Hepatocyte (in vitro differentiated cells): ENCODE measurements at regions not wholly inside any gene's neighbourhood (a gene's known extent, or its start where the extent isn't known, plus 50 kb on each side); places are given as distances from the start of the nearest gene placed in this dataset.

Source experiments
- DNase-seq: peaks from one replicate; pipeline ENCODE4 v3.0.0-alpha.2; 2016; ENCODE audit warnings: low spot score
- H2AFZ ChIP-seq: fragments of 200-600 bp; sonication (generic); 2 replicates; pipeline ENCODE4 v1.6.0; 2016; ENCODE audit warnings: antibody characterized with exemption, mild to moderate bottlenecking
- H3K27ac ChIP-seq: fragments of 200-600 bp; sonication (generic); 2 replicates; pipeline ENCODE4 v1.5.1; 2016; ENCODE audit warnings: mild to moderate bottlenecking
- H3K27me3 ChIP-seq: fragments of 200-600 bp; sonication (generic); 2 replicates; pipeline ENCODE4 v1.6.1; 2016
- H3K36me3 ChIP-seq: fragments of 200-600 bp; sonication (generic); replicated peaks from 2 replicates; pipeline ENCODE4 v1.5.1; 2016; ENCODE audit warnings: low read depth; ENCODE audit not compliant: insufficient read depth
- H3K4me1 ChIP-seq: fragments of 200-600 bp; sonication (generic); 2 replicates; pipeline ENCODE4 v1.5.1; 2016; ENCODE audit warnings: mild to moderate bottlenecking, moderate library complexity; ENCODE audit not compliant: insufficient read depth
- H3K4me2 ChIP-seq: fragments of 200-600 bp; sonication (generic); 2 replicates; pipeline ENCODE4 v1.6.0; 2016
- H3K4me3 ChIP-seq: fragments of 200-600 bp; sonication (generic); 2 replicates; pipeline ENCODE4 v1.5.1; 2016; ENCODE audit warnings: mild to moderate bottlenecking
- H3K79me2 ChIP-seq: fragments of 200-600 bp; sonication (generic); 2 replicates; pipeline ENCODE4 v1.6.0; 2017; ENCODE audit warnings: mild to moderate bottlenecking
- H3K9me2 ChIP-seq: fragments of 200-600 bp; sonication (generic); replicated peaks from 2 replicates; pipeline ENCODE4 v1.6.0; 2017; ENCODE audit warnings: mild to moderate bottlenecking; ENCODE audit not compliant: insufficient read depth
- H3K9me3 ChIP-seq: fragments of 200-600 bp; sonication (generic); 2 replicates; pipeline ENCODE4 v1.5.1; 2016; ENCODE audit warnings: low read depth, mild to moderate bottlenecking
- H4K20me1 ChIP-seq: fragments of 200-600 bp; sonication (generic); 2 replicates; pipeline ENCODE4 v1.6.0; 2016; ENCODE audit warnings: mild to moderate bottlenecking; ENCODE audit not compliant: insufficient read depth, poor library complexity, severe bottlenecking
- EZH2 ChIP-seq: fragments of 200-600 bp; sonication (generic); IDR thresholded peaks from 2 replicates; pipeline ENCODE4 v1.6.1; 2016; ENCODE audit warnings: antibody characterized with exemption, mild to moderate bottlenecking, borderline replicate concordance
- EZH2phosphoT487 ChIP-seq: fragments of 200-600 bp; sonication (generic); IDR thresholded peaks from one replicate; pipeline ENCODE4 v1.6.1; 2018; ENCODE audit warnings: antibody characterized with exemption, mild to moderate bottlenecking, low read depth, moderate library complexity; ENCODE audit not compliant: unreplicated experiment, severe bottlenecking
- WGBS: methylation state at CpG from one replicate; pipeline ENCODE4 v1.1.6; 2016; ENCODE audit warnings: low lambda C conversion rate; ENCODE audit errors: missing lambda C conversion rate; 5-methylcytosine and 5-hydroxymethylcytosine counted together
- TF ChIP-seq, protein P1 (sequence below): fragments of 200-600 bp; sonication (generic); IDR thresholded peaks from 2 replicates; pipeline ENCODE4 v1.5.1; 2016; ENCODE audit warnings: antibody characterized with exemption, mild to moderate bottlenecking; ENCODE audit not compliant: poor library complexity

DNA sequence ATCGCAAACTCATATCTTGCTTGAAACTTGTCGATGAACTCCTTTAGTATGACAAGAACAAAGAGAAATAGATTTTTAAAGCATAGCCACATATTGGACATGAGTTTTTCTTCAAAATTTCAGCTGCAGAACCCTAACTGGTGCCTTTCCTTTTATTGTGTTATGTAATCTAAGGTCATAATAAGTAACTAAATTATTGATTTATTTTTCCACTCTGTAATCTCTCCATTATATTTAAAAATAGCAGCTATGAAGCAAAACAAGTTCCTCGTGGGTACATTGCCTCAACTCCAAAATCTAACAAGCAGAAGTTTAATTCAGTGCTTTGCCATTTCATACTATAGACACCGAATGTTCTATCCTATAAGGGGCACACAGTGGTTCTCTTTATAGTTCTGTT, 159.2 kb upstream of the PRSS1 start:
- H2AFZ ChIP-seq: no peak overlapping the region
- no peak overlapping the region for H3K4me2 ChIP-seq
- H3K9me3 ChIP-seq: no peaks in the 10 kb centered on the region
- no peak for DNase-seq
- H3K36me3 ChIP-seq: no peaks in the 10 kb centered on the region
- peaks cover 7% of the 10 kb centered on the region for H3K27me3 ChIP-seq
- H3K79me2 ChIP-seq: no peaks in the 10 kb centered on the region
- H3K27ac ChIP-seq: no peak overlapping the region
- 90% methylated on average over 4 of the region's 4 CpGs for WGBS
- H3K9me2 ChIP-seq: no peaks in the 10 kb centered on the region
- H4K20me1 ChIP-seq: no peaks in the 10 kb centered on the region
- H3K4me1 ChIP-seq: no peaks in the 10 kb centered on the region
- no peak overlapping the region for H3K4me3 ChIP-seq
- TF ChIP-seq EZH2 (no peak), EZH2phosphoT487 (no peak)
- TF ChIP-seq, protein P1, sequence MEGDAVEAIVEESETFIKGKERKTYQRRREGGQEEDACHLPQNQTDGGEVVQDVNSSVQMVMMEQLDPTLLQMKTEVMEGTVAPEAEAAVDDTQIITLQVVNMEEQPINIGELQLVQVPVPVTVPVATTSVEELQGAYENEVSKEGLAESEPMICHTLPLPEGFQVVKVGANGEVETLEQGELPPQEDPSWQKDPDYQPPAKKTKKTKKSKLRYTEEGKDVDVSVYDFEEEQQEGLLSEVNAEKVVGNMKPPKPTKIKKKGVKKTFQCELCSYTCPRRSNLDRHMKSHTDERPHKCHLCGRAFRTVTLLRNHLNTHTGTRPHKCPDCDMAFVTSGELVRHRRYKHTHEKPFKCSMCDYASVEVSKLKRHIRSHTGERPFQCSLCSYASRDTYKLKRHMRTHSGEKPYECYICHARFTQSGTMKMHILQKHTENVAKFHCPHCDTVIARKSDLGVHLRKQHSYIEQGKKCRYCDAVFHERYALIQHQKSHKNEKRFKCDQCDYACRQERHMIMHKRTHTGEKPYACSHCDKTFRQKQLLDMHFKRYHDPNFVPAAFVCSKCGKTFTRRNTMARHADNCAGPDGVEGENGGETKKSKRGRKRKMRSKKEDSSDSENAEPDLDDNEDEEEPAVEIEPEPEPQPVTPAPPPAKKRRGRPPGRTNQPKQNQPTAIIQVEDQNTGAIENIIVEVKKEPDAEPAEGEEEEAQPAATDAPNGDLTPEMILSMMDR: no peak

- H2AFZ ChIP-seq: no peak overlapping the region
These were observed 161.6 kb upstream of the PRSS1 start for GRCh38 chr7:142587578-142588191.

DNA sequence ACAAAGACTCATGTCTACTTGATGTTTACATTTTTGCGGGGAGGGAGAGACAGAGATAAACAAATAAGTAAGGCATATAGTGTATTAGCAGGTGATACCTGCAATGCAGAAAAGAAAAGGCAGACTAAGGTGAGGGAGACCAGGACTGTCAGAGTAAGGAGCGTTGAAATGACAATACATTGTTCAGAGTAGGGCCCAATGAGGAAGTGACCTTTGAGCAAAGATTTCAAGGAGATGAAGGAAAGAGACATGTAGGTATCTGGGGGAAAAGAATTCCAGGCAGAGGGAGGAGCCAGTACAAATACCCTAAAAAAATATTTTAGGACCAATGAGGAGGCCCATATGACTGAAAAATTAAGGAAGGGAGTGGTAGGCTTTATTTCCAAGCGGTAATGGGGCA, 162.7 kb upstream of the PRSS1 start:
- Histone ChIP-seq H3K4me3 (no peak overlapping the region), H3K27ac (no peak overlapping the region), H3K4me1 (no peaks in the 10 kb centered on the region), H3K27me3 (no peaks in the 10 kb centered on the region), H3K79me2 (no peaks in the 10 kb centered on the region), H3K9me2 (no peaks in the 10 kb centered on the region), H4K20me1 (no peaks in the 10 kb centered on the region), H3K36me3 (no peaks in the 10 kb centered on the region), H2AFZ (no peak overlapping the region), H3K9me3 (no peaks in the 10 kb centered on the region), H3K4me2 (no peak overlapping the region)
- DNase-seq: no peak
- WGBS: 83% methylated on average over 3 of the region's 3 CpGs
- TF ChIP-seq, protein P1: no peak

More at GRCh38 chr7:142587578-142588191, 161.6 kb upstream of the PRSS1 start:
- DNase-seq: peak; percentile 66
- Histone ChIP-seq H3K79me2 (no peaks in the 10 kb centered on the region), H4K20me1 (no peaks in the 10 kb centered on the region), H3K9me2 (no peaks in the 10 kb centered on the region), H3K36me3 (no peaks in the 10 kb centered on the region), H3K27me3 (no peaks in the 10 kb centered on the region), H3K4me3 (no peak overlapping the region), H3K27ac (no peak overlapping the region), H3K4me1 (no peaks in the 10 kb centered on the region), H3K9me3 (no peaks in the 10 kb centered on the region), H3K4me2 (no peak overlapping the region)
- WGBS: 67% methylated on average over 5 of the region's 5 CpGs
- TF ChIP-seq EZH2phosphoT487 (no peak), EZH2 (no peak)
- TF ChIP-seq, protein P1: peak; percentile 49

DNA sequence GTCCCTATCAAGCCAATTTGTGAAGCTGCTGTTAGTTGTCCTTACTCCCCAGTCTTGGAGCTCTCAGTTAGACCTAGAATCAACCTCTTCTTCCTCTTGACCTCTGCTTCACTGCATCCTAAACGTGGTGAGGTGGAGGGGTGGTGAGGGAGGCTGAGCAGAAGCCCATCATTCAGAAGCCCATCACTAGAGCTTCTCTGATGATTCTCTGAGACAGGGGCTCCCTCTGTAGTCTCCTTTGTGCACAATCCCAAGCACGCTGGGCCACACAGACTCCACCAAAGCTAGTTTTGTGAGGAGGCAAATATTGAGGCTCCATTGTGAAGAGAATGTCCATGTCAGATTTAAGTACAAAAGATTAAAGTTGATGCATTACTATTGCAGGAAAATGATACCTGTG, 163.8 kb upstream of the PRSS1 start:
- Histone ChIP-seq H2AFZ (no peak overlapping the region), H3K9me2 (no peaks in the 10 kb centered on the region), H3K4me3 (no peak overlapping the region), H4K20me1 (no peaks in the 10 kb centered on the region), H3K27ac (no peak overlapping the region), H3K79me2 (no peaks in the 10 kb centered on the region), H3K9me3 (no peaks in the 10 kb centered on the region), H3K36me3 (no peaks in the 10 kb centered on the region), H3K4me1 (no peaks in the 10 kb centered on the region), H3K27me3 (no peaks in the 10 kb centered on the region), H3K4me2 (no peak overlapping the region)
- TF ChIP-seq EZH2phosphoT487: no peak
- no peak for TF ChIP-seq EZH2
- TF ChIP-seq, protein P1: no peak
- no peak for DNase-seq
- WGBS: 45% methylated on average over 2 of the region's 2 CpGs
